ENCODE measurements at regions not wholly inside any gene's neighbourhood (a gene's known extent, or its start where the extent isn't known, plus 50 kb on each side); places are given as distances from the start of the nearest gene placed in this dataset.

DNA sequence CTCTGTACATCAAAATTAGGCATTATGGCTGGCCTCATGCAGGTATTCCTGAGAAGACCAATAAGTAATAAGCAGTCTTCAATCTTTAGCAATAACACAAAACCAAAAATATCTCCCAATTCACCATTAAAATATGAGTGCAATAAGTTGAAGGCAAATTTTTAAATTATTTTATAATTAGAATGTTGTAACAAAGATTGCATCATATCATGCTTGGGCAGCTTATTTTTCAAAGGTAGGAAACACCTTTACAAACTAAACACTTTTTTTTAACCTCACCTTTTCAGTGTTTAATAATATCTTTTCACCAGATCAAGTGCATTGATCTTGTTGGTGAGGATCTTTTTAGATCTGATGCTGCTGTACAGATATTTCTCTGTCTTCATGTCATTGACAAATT is 592.9 kb upstream of the PITX2 start:
- Histone ChIP-seq H3K4me3 (no peak overlapping the region), H3K36me3 (ENCODE audit: control insufficient read depth, insufficient read depth, low read length) (no peaks in the 10 kb centered on the region), H4K20me1 (replicated peaks; ENCODE audit: control insufficient read depth, insufficient read depth, low read length) (no peaks in the 10 kb centered on the region), H3K9me3 (replicated peaks; ENCODE audit: control insufficient read depth, insufficient read depth, low read depth, low read length) (0 out of 2 replicates have a peak, but pooled peaks cover 2% of the 10 kb centered on the region), H3K9ac (ENCODE audit: insufficient read depth in 1 of 2, low read depth in 2 of 2, low read length in 2 of 2) (no peak overlapping the region), H2AFZ (ENCODE audit: low read depth, low read length) (no peak overlapping the region), H3K4me2 (ENCODE audit: insufficient read depth, low read length) (no peak overlapping the region), H3K79me2 (ENCODE audit: control insufficient read depth, insufficient read depth, low read length) (no peaks in the 10 kb centered on the region), H3K27me3 (ENCODE audit: control insufficient read depth in 2 of 2, insufficient read depth in 2 of 2, low read length in 2 of 2) (no peaks in the 10 kb centered on the region), H3K4me1 (replicated peaks in 1 of 2; ENCODE audit: control insufficient read depth in 2 of 2, insufficient read depth in 2 of 2, low read length in 2 of 2) (no peaks in the 10 kb centered on the region), H3K27ac (ENCODE audit: extremely low read depth, low read depth, low read length) (no peak overlapping the region), H3K9me1 (ENCODE audit: control insufficient read depth, insufficient read depth, low read length) (no peaks in the 10 kb centered on the region)
- in situ Hi-C loops (cut with MboI) (no loop called here), intact Hi-C loops (cut with micrococcal nuclease) (no loop called here)
- FAIRE-seq, result no peak
- no TSS peak for BruUV-seq (replicated peaks)
- DNase-seq (ENCODE audit: extremely low read depth in 1 of 4, low spot score in 3 of 4), result no peak
- CTCF ChIA-PET (ENCODE audit: low intra/inter-chr PET ratio), result no interaction called here
- POLR2A ChIA-PET, result no interaction called here
- TF ChIP-seq PTBP1 (IDR thresholded peaks at IDR 0.05; ENCODE audit: low read depth, low read length) (no peak), CEBPG (CRISPR knock-in tag; IDR thresholded peaks at IDR 0.05) (no peak), CEBPG (tag; conservative IDR thresholded peaks at IDR 0.05 in 1 of 2, IDR thresholded peaks at IDR 0.05 in 1 of 2) (peak in 1 of 2 experiments; percentile 75; a peak in 2 of 4 replicates), RAD51 (IDR thresholded peaks at IDR 0.05; ENCODE audit: borderline replicate concordance, low read depth) (no peak), CEBPB (tag; IDR thresholded peaks at IDR 0.05) (peak; percentile 19; the same call in 1 of the 2 replicates)
- no peak for ATAC-seq

GRCh38 chr4:111216791-111217190 is 593.9 kb upstream of the PITX2 start:
- no peak for FAIRE-seq
- no peaks in the 10 kb centered on the region for H3K36me3 ChIP-seq (ENCODE audit: control insufficient read depth, insufficient read depth, low read length)
- H3K4me3 ChIP-seq, result no peak overlapping the region
- H3K79me2 ChIP-seq (ENCODE audit: control insufficient read depth, insufficient read depth, low read length), result no peaks in the 10 kb centered on the region
- H3K9ac ChIP-seq (ENCODE audit: insufficient read depth in 1 of 2, low read depth in 2 of 2, low read length in 2 of 2), result no peak overlapping the region
- no peaks in the 10 kb centered on the region for H3K27me3 ChIP-seq (ENCODE audit: control insufficient read depth in 2 of 2, insufficient read depth in 2 of 2, low read length in 2 of 2)
- ChIA-PET CTCF (ENCODE audit: low intra/inter-chr PET ratio) (no interaction called here), POLR2A (no interaction called here)
- no peak for ATAC-seq
- intact Hi-C loops (cut with micrococcal nuclease), result no loop called here
- BruUV-seq (replicated peaks), result no TSS peak
- no peak for DNase-seq (ENCODE audit: extremely low read depth in 1 of 4, low spot score in 3 of 4)
- in situ Hi-C loops (cut with MboI), result no loop called here
- no peaks in the 10 kb centered on the region for H3K4me1 ChIP-seq (replicated peaks in 1 of 2; ENCODE audit: control insufficient read depth in 2 of 2, insufficient read depth in 2 of 2, low read length in 2 of 2)
- H3K27ac ChIP-seq (ENCODE audit: extremely low read depth, low read depth, low read length), result no peak overlapping the region
- no peaks in the 10 kb centered on the region for H4K20me1 ChIP-seq (replicated peaks; ENCODE audit: control insufficient read depth, insufficient read depth, low read length)
- no peak overlapping the region for H2AFZ ChIP-seq (ENCODE audit: low read depth, low read length)
- no peaks in the 10 kb centered on the region for H3K9me1 ChIP-seq (ENCODE audit: control insufficient read depth, insufficient read depth, low read length)
- H3K4me2 ChIP-seq (ENCODE audit: insufficient read depth, low read length), result no peak overlapping the region
- 0 out of 2 replicates have a peak, but pooled peaks cover 2% of the 10 kb centered on the region for H3K9me3 ChIP-seq (replicated peaks; ENCODE audit: control insufficient read depth, insufficient read depth, low read depth, low read length)
- TF ChIP-seq ZNF583 (CRISPR knock-in tag; IDR thresholded peaks at IDR 0.05), result no peak
- no peak for TF ChIP-seq KAT2B (IDR thresholded peaks at IDR 0.05; ENCODE audit: low read depth, low read length)
- TF ChIP-seq, protein P1, sequence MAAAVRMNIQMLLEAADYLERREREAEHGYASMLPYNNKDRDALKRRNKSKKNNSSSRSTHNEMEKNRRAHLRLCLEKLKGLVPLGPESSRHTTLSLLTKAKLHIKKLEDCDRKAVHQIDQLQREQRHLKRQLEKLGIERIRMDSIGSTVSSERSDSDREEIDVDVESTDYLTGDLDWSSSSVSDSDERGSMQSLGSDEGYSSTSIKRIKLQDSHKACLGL (CRISPR knock-in tag; IDR thresholded peaks at IDR 0.05; ENCODE audit: borderline replicate concordance, poor library complexity, severe bottlenecking), result no peak
- no peak for TF ChIP-seq ZNF699 (CRISPR knock-in tag; IDR thresholded peaks at IDR 0.05; ENCODE audit: insufficient replicate concordance)
- no peak for TF ChIP-seq KDM4B (IDR thresholded peaks at IDR 0.05; ENCODE audit: borderline replicate concordance in 2 of 2, low read depth in 1 of 2)
- no peak for TF ChIP-seq CREM (IDR thresholded peaks at IDR 0.05; ENCODE audit: low read depth)
- TF ChIP-seq CBFA2T3 (IDR thresholded peaks at IDR 0.05), result no peak
- no peak for TF ChIP-seq ZNF354B (CRISPR knock-in tag; IDR thresholded peaks at IDR 0.05)
- TF ChIP-seq PHB2 (IDR thresholded peaks at IDR 0.05; ENCODE audit: low read depth), result no peak
- no peak for TF ChIP-seq TCF3 (CRISPR knock-in tag; IDR thresholded peaks at IDR 0.05)
- no peak for TF ChIP-seq ZNF79 (CRISPR knock-in tag; IDR thresholded peaks at IDR 0.05; ENCODE audit: low read depth)
- TF ChIP-seq SIN3A (IDR thresholded peaks at IDR 0.05; ENCODE audit: borderline replicate concordance in 2 of 2, control insufficient read depth in 1 of 2, low read depth in 2 of 2, low read length in 2 of 2), result no peak
- no peak for TF ChIP-seq MAX (CRISPR knock-in tag; IDR thresholded peaks at IDR 0.05)
